HepG2 (cell line): ENCODE measurements at regions not wholly inside any gene's neighbourhood (a gene's known extent, or its start where the extent isn't known, plus 50 kb on each side); places are given as distances from the start of the nearest gene placed in this dataset.

Experiments used
- ATAC-seq: fragments of 200-7000 bp; cut with Tn5 transposase; 3 replicates; pipeline ENCODE4 v1.9.1; 2020; ENCODE audit warnings: mild to moderate bottlenecking, moderate library complexity
- BruUV-seq: library from RNA; stranded (reverse); fragments of 400-500 nt; replicated peaks from 2 replicates; lab custom pipeline; 2021; lab: Mats Ljungman, UMichigan
- CTCF ChIA-PET: fragments of 300-600 bp; formaldehyde crosslinking; extraction: SDS; loops from one replicate; lab custom pipeline; 2021; ENCODE audit warnings: low total read pairs, inconsistent platforms, low intra/inter-chr PET ratio; lab: Yijun Ruan, JAX
- POLR2A ChIA-PET: fragments of 350-600 bp; sonication (Branson Sonifier 250); formaldehyde crosslinking; loops from one replicate; lab custom pipeline; 2020; ENCODE audit warnings: antibody characterized with exemption, inconsistent platforms; lab: Yijun Ruan, JAX
- DNase-seq: peaks from one replicate; pipeline ENCODE4 v3.0.0-alpha.2; 2015; ENCODE audit warnings: low spot score
- FAIRE-seq: peaks from 3 replicates; lab custom pipeline; 2011; peaks lifted over from hg19 to GRCh38; lab: Jason Lieb, UNC
- H2AFZ ChIP-seq: one replicate; pipeline ENCODE4 v1.6.1; 2011; ENCODE audit warnings: low read length, inconsistent platforms
- H3K27ac ChIP-seq: fragments of 300-600 bp; 3 replicates; pipeline ENCODE4 v1.8.0; 2011; ENCODE audit warnings: mixed run types, mild to moderate bottlenecking, mixed read lengths, low read length, inconsistent platforms; ENCODE audit not compliant: insufficient read depth; ENCODE audit errors: extremely low read length
- H3K27me3 ChIP-seq, 2 experiments: fragments of 200-600 bp in 1 of 2; 2 replicates in 1 of 2; 3 replicates in 1 of 2; pipeline versions ENCODE4 v1.6.0 to v1.8.0; 2011; ENCODE audit warnings: low read length in 2 of 2, mild to moderate bottlenecking in 2 of 2, moderate library complexity in 2 of 2, inconsistent platforms in 1 of 2; ENCODE audit not compliant: insufficient read depth in 2 of 2, control insufficient read depth in 1 of 2
- H3K36me3 ChIP-seq, 2 experiments: fragments of 200-600 bp in 1 of 2; replicated peaks in 1 of 2; 2 replicates in 1 of 2; 3 replicates in 1 of 2; pipeline versions ENCODE4 v1.5.1 to v1.8.0; 2011; ENCODE audit warnings: low read length in 2 of 2, inconsistent platforms in 1 of 2; ENCODE audit not compliant: insufficient read depth in 2 of 2, control insufficient read depth in 1 of 2
- H3K4me1 ChIP-seq: 2 replicates; pipeline ENCODE4 v1.5.1; 2012; ENCODE audit warnings: low read length, inconsistent platforms; ENCODE audit not compliant: insufficient read depth
- H3K4me2 ChIP-seq: 2 replicates; pipeline ENCODE4 v1.6.0; 2011; ENCODE audit warnings: low read depth, low read length, inconsistent platforms
- H3K4me3 ChIP-seq, 3 experiments: fragments of 200-600 bp in 1 of 3; sonication (generic), shearing (Covaris generic) in 1 of 3; replicated peaks in 1 of 3; 2 replicates each; pipeline ENCODE4 v1.5.1; 2011 to 2016; ENCODE audit warnings: low read length in 3 of 3, inconsistent platforms in 2 of 3, low read depth in 2 of 3, mild to moderate bottlenecking in 2 of 3, control low read depth in 1 of 3, mixed read lengths in 1 of 3; ENCODE audit not compliant: insufficient read depth in 1 of 3
- H3K79me2 ChIP-seq: one replicate; pipeline ENCODE4 v1.6.1; 2011; ENCODE audit warnings: low read length, inconsistent platforms; ENCODE audit not compliant: insufficient read depth
- H3K9ac ChIP-seq: 2 replicates; pipeline ENCODE4 v1.6.0; 2011; ENCODE audit warnings: mild to moderate bottlenecking, low read depth, low read length, inconsistent platforms; ENCODE audit not compliant: insufficient read depth
- H3K9me3 ChIP-seq: 2 replicates; pipeline ENCODE4 v1.5.1; 2012; ENCODE audit warnings: mild to moderate bottlenecking, low read length
- H4K20me1 ChIP-seq: 2 replicates; pipeline ENCODE4 v1.6.0; 2011; ENCODE audit warnings: inconsistent platforms, mild to moderate bottlenecking, low read length, moderate library complexity; ENCODE audit not compliant: insufficient read depth
- DMAP1 ChIP-seq: IDR thresholded peaks from 2 replicates; pipeline ENCODE4 v1.6.1; 2016
- MTA3 ChIP-seq: sonication (generic); formaldehyde crosslinking; IDR thresholded peaks from 2 replicates; pipeline ENCODE4 v1.4.0; 2020; ENCODE audit warnings: missing genetic modification reagents
- RERE ChIP-seq: IDR thresholded peaks from 2 replicates; pipeline ENCODE4 v1.6.1; 2016; ENCODE audit warnings: low read depth, missing genetic modification reagents, missing compliant biosample characterization
- TBL1XR1 ChIP-seq: fragments of 150-350 bp; IDR thresholded peaks from 2 replicates; pipeline ENCODE4 v1.6.1; 2014; ENCODE audit warnings: borderline replicate concordance, low read length; ENCODE audit not compliant: partially characterized antibody
- ZNF382 ChIP-seq: sonication (generic); formaldehyde crosslinking; IDR thresholded peaks from 2 replicates; pipeline ENCODE4 v1.5.0; 2020; ENCODE audit warnings: missing genetic modification reagents, mild to moderate bottlenecking, borderline replicate concordance
- ZNF513 ChIP-seq: sonication (generic); formaldehyde crosslinking; conservative IDR thresholded peaks from 2 replicates; pipeline ENCODE4 v1.5.0; 2020; ENCODE audit warnings: missing genetic modification reagents
- ZNF740 ChIP-seq: sonication (generic); formaldehyde crosslinking; IDR thresholded peaks from 2 replicates; pipeline ENCODE4 v1.4.0; 2020; ENCODE audit warnings: missing genetic modification reagents
- WGBS: methylation state at CpG from one replicate; pipeline ENCODE4 v1.1.6; 2017; ENCODE audit warnings: low lambda C conversion rate; 5-methylcytosine and 5-hydroxymethylcytosine counted together
- in situ Hi-C: cut with HindIII; loops from 2 replicates; pipeline ENCODE4 v1.10.0; 2017; ENCODE audit warnings: low pct_unique_long_range_greater_than_20kb; ENCODE audit not compliant: extremely low pct_ligation_motif_present
- intact Hi-C: fragments of 100-400 bp; cut with micrococcal nuclease; formaldehyde crosslinking; loops from one replicate; pipeline ENCODE4 v1.10.0; 2022; ENCODE audit not compliant: unreplicated experiment

- TF ChIP-seq ZNF513 (CRISPR knock-in tag): no peak
- TF ChIP-seq, all 625 proteins: peak for 0
Measured at GRCh38 chr1:64401285-64401684, 68.6 kb upstream of the CACHD1 start (continued).

GRCh38 chr1:64403331-64403730 is 66.6 kb upstream of the CACHD1 start:
- FAIRE-seq (no peak), ATAC-seq (no peak), DNase-seq (no peak)
- H3K9ac ChIP-seq: no peak overlapping the region
- no peak for TF ChIP-seq DMAP1 (CRISPR knock-in tag)
- no peak for TF ChIP-seq ZNF740 (CRISPR knock-in tag)
- TF ChIP-seq RERE: no peak
- TF ChIP-seq TBL1XR1: no peak
- no peak for TF ChIP-seq ZNF382 (CRISPR knock-in tag)
- no peak for TF ChIP-seq MTA3 (CRISPR knock-in tag)
- H2AFZ ChIP-seq: no peak overlapping the region
- H3K9me3 ChIP-seq: no peaks in the 10 kb centered on the region
- H3K4me3 ChIP-seq: no peak overlapping the region
- intact Hi-C loops: no loop called here
- H3K4me2 ChIP-seq: no peak overlapping the region
- in situ Hi-C loops: no loop called here
- CTCF ChIA-PET: no interaction called here
- POLR2A ChIA-PET: no interaction called here
- H3K4me1 ChIP-seq: no peaks in the 10 kb centered on the region
- H3K27me3 ChIP-seq: no peaks in the 10 kb centered on the region
- H3K36me3 ChIP-seq: no peaks in the 10 kb centered on the region
- no TSS peak for BruUV-seq
- H4K20me1 ChIP-seq: no peaks in the 10 kb centered on the region
- no peak overlapping the region for H3K27ac ChIP-seq
- H3K79me2 ChIP-seq: no peaks in the 10 kb centered on the region
- 0% methylated on average over 3 of the region's 3 CpGs for WGBS
